GM18505 (cell line): ENCODE measurements at regions not wholly inside any gene's neighbourhood (a gene's known extent, or its start where the extent isn't known, plus 50 kb on each side); places are given as distances from the start of the nearest gene placed in this dataset.

ENCODE experiments used
- ATAC-seq: cut with Tn5 transposase; IDR thresholded peaks from one replicate; pipeline ENCODE4 v1.9.1; 2021; ENCODE audit not compliant: unreplicated experiment
- POLR2A ChIP-seq: IDR thresholded peaks from 4 replicates; pipeline ENCODE4 v1.6.1; 2011; ENCODE audit warnings: borderline replicate concordance; ENCODE audit not compliant: insufficient read depth, insufficient read length; ENCODE audit errors: extremely low read depth

DNA sequence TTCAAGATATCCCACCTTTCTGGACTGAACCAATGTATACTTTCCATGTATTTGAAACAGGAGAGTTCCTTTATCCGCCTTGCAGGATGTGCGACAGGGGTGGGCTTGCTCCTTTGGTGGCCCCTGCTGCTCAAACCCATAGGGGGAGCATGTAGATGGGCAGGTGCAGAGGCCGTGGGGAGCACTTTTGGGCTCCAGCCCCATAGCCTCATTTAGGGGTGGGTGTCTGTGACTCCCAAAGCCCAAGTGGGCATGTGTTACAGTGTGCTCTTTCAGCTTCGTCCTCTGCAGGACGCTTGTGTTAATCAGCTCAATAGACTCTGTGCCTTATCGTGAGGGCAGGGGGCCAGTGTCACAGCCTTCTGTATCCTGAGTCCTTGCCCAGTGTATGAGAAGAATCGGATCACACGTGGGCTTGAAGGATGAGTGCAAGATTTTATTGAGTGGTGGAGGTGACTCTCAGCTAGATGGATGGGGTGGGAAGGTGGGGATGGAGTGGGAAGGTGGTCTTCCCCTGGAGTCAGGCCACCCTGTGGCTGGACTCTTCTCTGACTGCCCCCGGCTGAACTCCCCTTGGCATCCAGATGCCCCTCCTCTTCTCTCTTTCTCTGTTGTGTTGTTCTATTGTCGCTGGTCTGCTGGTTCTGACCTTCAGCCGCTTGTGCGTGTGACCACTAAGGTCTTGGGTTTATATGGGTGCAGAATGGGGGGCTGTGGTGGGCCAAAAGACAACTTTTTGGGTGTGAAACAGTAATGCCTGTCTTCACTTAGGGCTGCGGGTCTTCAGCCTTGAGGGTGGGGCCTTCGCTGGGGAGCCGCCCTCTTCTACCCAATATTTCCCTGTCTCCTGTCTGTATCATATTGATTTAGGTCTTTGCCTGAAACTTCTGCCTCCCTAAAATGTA is 262.2 kb downstream of the GLRX3 start:
- ATAC-seq = no peak
- no peak for TF ChIP-seq POLR2A

DNA sequence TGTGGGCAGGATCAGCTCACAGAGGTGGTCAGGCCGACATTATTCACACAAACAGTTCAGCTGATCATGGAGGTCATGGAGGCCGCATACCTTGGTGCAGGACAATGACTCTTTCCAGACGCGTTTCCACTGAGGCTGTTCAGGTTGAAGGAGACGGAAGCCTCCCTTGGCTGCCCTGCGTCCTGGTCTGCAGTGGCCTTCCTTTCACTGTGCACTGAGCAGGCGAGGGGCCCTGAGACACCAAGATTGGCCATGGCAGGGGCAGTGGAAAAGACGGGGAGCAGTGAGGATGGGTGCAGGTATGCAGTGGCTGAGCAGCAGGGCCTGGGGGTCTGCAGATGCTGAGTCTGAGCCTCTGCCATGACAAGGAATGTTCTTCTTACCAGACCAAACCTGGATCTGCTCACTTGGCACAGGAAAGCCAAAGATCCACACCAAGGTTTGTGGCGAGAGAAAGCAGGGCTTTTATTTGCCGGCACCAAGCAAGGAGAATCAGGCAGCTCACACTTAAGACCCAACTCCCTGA is 263.3 kb downstream of the GLRX3 start:
- TF ChIP-seq POLR2A = no peak
- no peak for ATAC-seq

DNA sequence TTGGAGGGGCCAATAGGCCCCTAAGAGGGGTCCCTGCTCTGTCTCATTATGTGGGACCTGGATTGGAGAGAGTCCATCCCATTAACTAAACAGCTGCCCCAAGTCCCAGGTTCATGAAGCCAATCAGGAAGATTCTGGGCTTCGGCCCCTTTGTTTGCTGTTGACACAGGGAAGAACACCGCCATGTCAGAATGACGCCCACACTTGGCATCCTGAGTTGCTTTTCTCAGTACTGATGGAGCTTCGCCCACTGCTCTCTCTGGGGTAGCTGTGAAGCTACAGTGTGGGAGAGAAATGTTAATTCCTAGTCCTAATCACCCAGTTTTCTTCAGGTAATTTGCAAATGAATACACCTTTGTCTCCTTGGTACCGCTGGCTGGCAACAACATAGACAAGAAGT is 264.7 kb downstream of the GLRX3 start:
- ATAC-seq = no peak
- TF ChIP-seq POLR2A = no peak

DNA sequence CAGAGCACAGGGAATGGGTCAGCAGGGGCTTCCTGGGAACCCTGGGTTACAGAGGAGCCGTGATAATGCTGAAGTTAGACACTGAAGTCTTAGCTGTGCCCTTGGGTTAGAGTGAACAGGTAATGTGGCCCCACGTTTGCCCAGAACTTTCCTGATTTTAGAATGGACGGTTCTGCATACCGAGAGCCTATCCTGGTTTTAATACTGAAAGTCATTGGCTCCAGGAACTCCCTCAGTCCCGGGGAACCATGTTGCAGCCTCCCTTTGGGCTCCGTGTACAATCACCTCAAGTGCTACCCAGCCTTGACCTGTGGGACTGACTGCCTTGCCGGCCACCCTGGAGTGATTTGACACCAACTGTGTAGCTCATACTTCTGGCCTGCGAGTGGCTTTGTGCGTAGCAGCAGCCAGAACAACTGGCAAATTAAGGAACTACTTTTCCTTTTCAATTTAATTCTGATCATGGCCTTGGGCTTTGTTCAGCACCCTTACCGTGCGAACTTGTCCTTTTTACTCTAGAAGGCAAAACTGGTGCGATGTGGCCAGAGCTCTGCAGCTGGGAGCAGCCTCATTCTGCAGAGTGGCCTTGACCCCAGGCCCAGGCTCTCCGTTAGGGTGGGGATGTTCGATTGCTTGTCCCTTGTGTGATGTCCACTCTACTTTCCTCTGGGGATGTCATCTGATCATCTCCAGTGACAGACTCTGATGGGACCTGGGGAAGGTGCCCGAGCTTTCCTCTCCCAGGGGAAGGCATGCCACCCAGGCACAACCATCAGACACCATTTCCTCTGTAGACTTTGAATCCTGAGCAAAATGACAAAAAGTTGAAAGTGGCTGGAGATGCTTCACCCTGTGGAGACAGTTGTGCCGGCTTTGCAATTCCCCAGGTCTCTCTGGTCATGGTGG is 265.9 kb downstream of the GLRX3 start:
- no peak for TF ChIP-seq POLR2A
- ATAC-seq = no peak

DNA sequence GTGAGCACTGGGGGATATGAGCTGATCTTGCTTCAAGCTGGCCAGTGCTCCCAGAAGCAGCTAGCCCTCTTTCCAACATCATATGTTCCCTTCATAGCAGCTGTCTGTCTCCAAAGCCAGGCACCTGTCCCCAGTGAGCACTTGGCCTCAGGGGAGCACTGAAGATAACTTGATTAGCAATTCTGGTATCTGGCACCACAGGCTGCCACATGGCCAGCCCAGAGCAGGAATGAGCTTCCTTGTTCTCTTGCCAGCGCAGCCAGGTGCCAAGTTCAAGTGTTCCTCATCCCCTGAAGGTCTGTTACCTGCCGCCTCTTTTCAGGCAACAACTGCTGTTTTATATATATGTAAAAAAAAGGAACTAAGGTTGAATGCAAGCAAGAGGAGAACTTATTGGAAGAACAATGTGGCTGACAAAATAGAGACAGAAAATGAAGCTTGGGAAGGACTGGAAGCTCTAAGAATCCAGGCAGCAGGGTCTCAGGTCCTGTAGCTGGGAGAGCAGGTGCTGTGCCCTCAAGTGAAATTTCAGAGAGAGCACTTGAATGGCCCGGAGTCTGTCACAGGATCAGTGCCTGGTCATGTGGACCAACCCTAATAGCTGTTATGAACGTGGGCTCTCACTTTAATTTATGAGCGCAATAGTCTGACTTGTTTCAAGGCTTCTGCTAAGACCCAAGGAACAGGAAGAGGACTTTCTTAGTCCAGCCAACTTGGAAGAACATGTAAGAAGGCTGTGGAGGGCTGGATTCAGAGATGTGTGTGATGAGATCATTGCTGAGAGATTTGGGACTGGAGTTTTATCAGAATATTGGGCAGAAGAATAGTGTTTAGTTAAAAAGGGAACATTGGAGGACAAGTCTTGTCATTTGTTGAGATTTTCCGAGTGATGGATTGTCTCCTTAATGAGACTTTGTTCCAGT is 267.2 kb downstream of the GLRX3 start:
- ATAC-seq = no peak
- no peak for TF ChIP-seq POLR2A

DNA sequence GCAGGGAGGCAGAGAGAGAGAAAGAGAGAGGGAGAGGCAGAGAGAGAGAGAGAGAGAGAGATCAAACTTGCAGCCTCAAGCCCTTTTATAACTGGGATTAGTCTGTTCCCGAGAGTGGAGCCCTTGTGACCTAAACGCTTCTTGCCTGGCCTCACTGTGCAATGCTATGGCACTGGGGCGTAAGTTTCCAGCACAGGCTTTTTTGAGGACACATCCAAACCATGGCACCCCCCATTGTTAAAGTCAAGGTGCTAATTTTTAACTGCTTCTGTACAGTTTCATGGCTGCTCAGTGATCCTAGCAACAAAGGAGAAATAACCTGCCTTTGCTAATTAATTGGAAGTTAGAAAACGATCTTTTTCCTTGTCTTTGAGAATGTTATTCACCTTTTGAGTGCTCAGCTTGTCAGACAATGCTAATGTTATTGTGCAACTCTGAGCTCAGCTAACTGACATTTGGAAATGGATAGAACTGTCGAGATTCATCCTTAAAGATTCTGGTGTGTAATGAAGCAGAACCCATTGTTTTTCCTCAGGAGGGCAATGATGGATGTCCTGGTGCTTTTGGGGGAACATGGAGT is 268.4 kb downstream of the GLRX3 start:
- TF ChIP-seq POLR2A = no peak
- no peak for ATAC-seq

DNA sequence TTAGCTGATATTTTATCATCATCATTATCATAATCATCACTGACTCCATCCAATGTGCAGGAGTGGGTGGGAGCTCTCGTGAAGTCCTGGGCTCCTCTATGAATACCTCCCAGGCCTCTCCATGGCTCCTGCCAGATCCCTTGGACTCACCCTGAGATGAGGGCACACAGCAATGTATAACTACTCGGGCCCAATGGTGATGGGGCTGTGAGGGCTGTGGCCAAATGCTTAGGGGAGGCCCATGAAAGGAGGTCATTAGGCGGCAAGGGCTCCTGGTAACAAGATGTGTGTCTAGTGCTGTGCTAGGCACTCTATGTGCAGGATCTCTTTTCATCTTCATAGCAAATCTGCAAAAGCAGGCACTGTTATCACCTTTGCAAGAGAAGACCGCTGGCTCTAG is 270.9 kb downstream of the GLRX3 start:
- ATAC-seq = no peak
- TF ChIP-seq POLR2A = no peak

DNA sequence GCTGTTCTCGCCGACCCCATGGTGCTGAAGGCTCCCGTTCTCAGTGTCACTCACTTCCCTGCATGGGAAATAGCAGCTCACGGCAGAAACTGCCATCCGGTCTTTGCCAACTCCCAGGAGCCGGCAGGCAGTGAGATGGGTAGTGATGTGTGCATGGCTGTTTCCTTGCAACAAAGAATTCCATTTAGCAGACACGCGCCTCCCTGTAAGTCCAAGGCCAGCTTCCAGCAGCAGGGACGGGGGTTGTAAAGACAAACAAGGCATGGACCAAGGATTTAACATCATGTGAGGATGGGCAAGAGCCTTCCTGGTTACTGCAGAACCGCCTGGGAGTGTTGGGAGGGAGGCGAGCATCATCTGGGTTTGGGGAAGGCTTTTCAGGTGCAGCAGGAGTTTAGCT is 273.1 kb downstream of the GLRX3 start:
- no peak for ATAC-seq
- TF ChIP-seq POLR2A = no peak

DNA sequence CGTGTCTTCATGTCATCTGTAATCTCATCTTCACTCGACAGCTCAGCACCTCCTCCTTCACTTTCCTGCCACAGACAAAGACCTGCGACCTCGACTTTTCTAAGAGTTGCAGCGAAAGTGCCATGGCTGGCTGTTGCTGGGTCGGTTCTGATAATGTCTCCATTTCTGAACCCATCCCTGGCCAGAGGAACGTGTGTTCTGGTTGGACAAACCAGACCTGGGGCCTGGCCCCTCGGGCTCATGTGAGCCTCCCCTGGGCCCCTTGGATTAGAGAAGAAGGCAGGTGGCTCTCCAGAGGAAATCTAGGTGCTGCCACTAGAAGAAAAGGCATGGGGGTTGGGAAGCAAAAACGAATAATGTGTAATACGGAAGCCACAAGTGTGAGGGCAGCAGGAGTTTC is 273.7 kb downstream of the GLRX3 start:
- TF ChIP-seq POLR2A = no peak
- ATAC-seq = no peak

DNA sequence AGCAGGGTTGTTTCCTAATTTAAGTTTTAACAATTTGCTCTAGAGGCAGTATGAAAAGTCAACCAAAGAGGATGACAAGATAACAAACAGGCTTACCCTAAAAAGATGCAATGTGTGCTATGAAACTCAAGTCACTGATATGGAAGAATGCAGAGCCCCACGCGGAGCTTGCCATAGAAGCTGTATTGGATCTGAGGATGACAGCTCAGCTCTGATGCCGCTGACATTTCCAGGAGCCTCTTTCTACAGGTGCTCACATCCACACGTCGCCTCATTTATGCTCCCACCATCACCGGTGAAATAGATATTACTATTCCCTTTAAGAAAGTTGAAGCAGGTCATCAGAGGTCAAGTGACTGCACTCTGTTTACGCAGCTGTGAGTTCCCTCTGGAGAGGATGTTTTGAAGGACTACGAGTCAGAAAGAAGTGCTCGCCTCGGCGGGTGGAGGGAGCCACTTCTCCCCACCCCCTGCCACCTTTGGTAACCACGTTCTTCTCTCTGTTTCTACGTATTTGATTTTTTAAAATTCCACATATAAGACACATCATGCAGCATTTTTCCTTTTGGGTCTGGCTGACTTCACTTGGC is 275.4 kb downstream of the GLRX3 start:
- ATAC-seq = no peak
- no peak for TF ChIP-seq POLR2A

DNA sequence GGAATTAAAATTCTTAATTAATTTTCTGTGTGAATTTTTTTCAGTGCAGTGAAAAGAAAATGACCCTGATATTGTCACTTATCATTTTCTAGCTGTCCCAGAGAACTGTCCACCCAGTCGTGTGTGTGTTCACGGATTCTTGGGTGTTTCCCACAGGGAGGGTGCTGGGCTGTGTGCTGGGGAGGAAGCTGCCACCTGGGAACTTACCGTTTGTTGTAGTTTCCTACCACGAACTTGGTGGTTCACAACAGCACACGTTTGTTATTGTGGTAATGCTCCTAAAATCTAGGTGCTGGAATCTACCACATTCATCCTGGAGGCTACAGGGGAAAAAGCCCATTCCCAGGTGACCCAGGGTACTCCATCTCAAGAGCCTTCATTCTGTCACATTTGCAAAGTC is 276.1 kb downstream of the GLRX3 start:
- no peak for TF ChIP-seq POLR2A
- ATAC-seq = no peak
